T-helper 17 cell (primary cell): ENCODE measurements at regions not wholly inside any gene's neighbourhood (a gene's known extent, or its start where the extent isn't known, plus 50 kb on each side); places are given as distances from the start of the nearest gene placed in this dataset.
"Not testable (repeated sequence)": the region's sequence is repeated elsewhere in the genome, so short reads cannot be mapped to it uniquely, and the experiment has no call there.

ENCODE experiments used
- ATAC-seq: fragments of 150-1000 bp; cut with Tn5 transposase; 2 replicates; pipeline ENCODE4 v1.10.0; 2021; ENCODE audit warnings: mild to moderate bottlenecking, moderate library complexity
- DNase-seq, 3 donors: peaks; one replicate each; pipeline versions ENCODE4 v3.0.0 to v3.0.0-alpha.2; 2020 to 2021
- H3K9me3 ChIP-seq: one replicate; pipeline ENCODE4 v1.7.0; 2013; ENCODE audit warnings: low read length, mild to moderate bottlenecking; ENCODE audit not compliant: control insufficient read depth, poor library complexity, severe bottlenecking
- H3K27ac Mint-ChIP-seq: one replicate; pipeline ENCODE4 v1.8.0; 2022; ENCODE audit warnings: mild to moderate bottlenecking, moderate library complexity, mixed read lengths
- H3K27me3 Mint-ChIP-seq: one replicate; pipeline ENCODE4 v1.8.0; 2022; ENCODE audit warnings: mixed read lengths
- H3K36me3 Mint-ChIP-seq: one replicate; pipeline ENCODE4 v1.8.0; 2022; ENCODE audit warnings: low read depth, mixed read lengths
- H3K4me1 Mint-ChIP-seq: one replicate; pipeline ENCODE4 v1.8.0; 2022; ENCODE audit warnings: mild to moderate bottlenecking, mixed read lengths
- H3K4me3 Mint-ChIP-seq: one replicate; pipeline ENCODE4 v1.8.0; 2022; ENCODE audit warnings: mild to moderate bottlenecking, moderate library complexity, mixed read lengths

GRCh38 chr5:4033546-4033945, 437.9 kb downstream of the IRX1 start:
- H3K27ac Mint-ChIP-seq, H3K27me3 Mint-ChIP-seq, DNase-seq, H3K36me3 Mint-ChIP-seq, H3K4me3 Mint-ChIP-seq, H3K4me1 Mint-ChIP-seq, ATAC-seq, H3K9me3 ChIP-seq: not testable (repeated sequence)

- H3K4me1 Mint-ChIP-seq = peaks cover under 1% of the 10 kb centered on the region
- no peak overlapping the region for H3K4me3 Mint-ChIP-seq
- no peaks in the 10 kb centered on the region for H3K27me3 Mint-ChIP-seq
- DNase-seq (no peak), ATAC-seq (no peak)
- H3K36me3 Mint-ChIP-seq = no peaks in the 10 kb centered on the region
- H3K9me3 ChIP-seq = no peaks in the 10 kb centered on the region
- no peak overlapping the region for H3K27ac Mint-ChIP-seq
Measured at GRCh38 chr5:4036861-4037260, 441.2 kb downstream of the IRX1 start.

- Mint-ChIP-seq H3K4me1 (peaks cover 3% of the 10 kb centered on the region), H3K27me3 (no peaks in the 10 kb centered on the region), H3K27ac (no peak overlapping the region), H3K4me3 (no peak overlapping the region), H3K36me3 (no peaks in the 10 kb centered on the region)
- DNase-seq (no peak), ATAC-seq (no peak)
- no peaks in the 10 kb centered on the region for H3K9me3 ChIP-seq
Measured at GRCh38 chr5:4038994-4039393, 443.4 kb downstream of the IRX1 start.

GRCh38 chr5:4042311-4042710, 446.7 kb downstream of the IRX1 start:
- no peak for ATAC-seq
- H3K4me3 Mint-ChIP-seq = no peak overlapping the region
- H3K36me3 Mint-ChIP-seq = no peaks in the 10 kb centered on the region

GRCh38 chr5:4043135-4043534, 447.5 kb downstream of the IRX1 start:
- Mint-ChIP-seq H3K36me3 (no peaks in the 10 kb centered on the region), H3K27ac (no peak overlapping the region), H3K27me3 (no peaks in the 10 kb centered on the region), H3K4me3 (no peak overlapping the region), H3K4me1 (peaks cover 3% of the 10 kb centered on the region)
- no peak for ATAC-seq
- H3K9me3 ChIP-seq = no peaks in the 10 kb centered on the region
- no peak for DNase-seq

More at GRCh38 chr5:4042311-4042710, 446.7 kb downstream of the IRX1 start:
- Mint-ChIP-seq H3K4me1 (peaks cover 3% of the 10 kb centered on the region), H3K27me3 (no peaks in the 10 kb centered on the region), H3K27ac (no peak overlapping the region)
- no peaks in the 10 kb centered on the region for H3K9me3 ChIP-seq
- no peak for DNase-seq

GRCh38 chr5:4044881-4045280, 449.2 kb downstream of the IRX1 start:
- H3K9me3 ChIP-seq = no peaks in the 10 kb centered on the region
- ATAC-seq = no peak
- Mint-ChIP-seq H3K4me1 (peaks cover 3% of the 10 kb centered on the region), H3K36me3 (no peaks in the 10 kb centered on the region), H3K27ac (no peak overlapping the region), H3K27me3 (no peaks in the 10 kb centered on the region), H3K4me3 (no peak overlapping the region)
- no peak for DNase-seq

GRCh38 chr5:4048398-4048797, 452.8 kb downstream of the IRX1 start:
- no peak for ATAC-seq
- no peak for DNase-seq
- Mint-ChIP-seq H3K27ac (no peak overlapping the region), H3K4me3 (no peak overlapping the region), H3K4me1 (no peaks in the 10 kb centered on the region), H3K27me3 (no peaks in the 10 kb centered on the region), H3K36me3 (no peaks in the 10 kb centered on the region)
- H3K9me3 ChIP-seq = no peaks in the 10 kb centered on the region

GRCh38 chr5:4050203-4050602, 454.6 kb downstream of the IRX1 start:
- no peak overlapping the region for H3K27ac Mint-ChIP-seq
- H3K27me3 Mint-ChIP-seq = no peaks in the 10 kb centered on the region
- DNase-seq (no peak), ATAC-seq (no peak)
- H3K4me1 Mint-ChIP-seq = no peaks in the 10 kb centered on the region
- H3K4me3 Mint-ChIP-seq = no peak overlapping the region
- no peaks in the 10 kb centered on the region for H3K36me3 Mint-ChIP-seq
- no peaks in the 10 kb centered on the region for H3K9me3 ChIP-seq

- no peak overlapping the region for H3K27ac Mint-ChIP-seq
- H3K27me3 Mint-ChIP-seq = no peaks in the 10 kb centered on the region
- ATAC-seq = no peak
Measured at GRCh38 chr5:4053136-4053535, 457.5 kb downstream of the IRX1 start.

GRCh38 chr5:4054092-4054491, 458.5 kb downstream of the IRX1 start:
- no peak overlapping the region for H3K4me3 Mint-ChIP-seq
- no peaks in the 10 kb centered on the region for H3K4me1 Mint-ChIP-seq
- H3K36me3 Mint-ChIP-seq = no peaks in the 10 kb centered on the region
- ATAC-seq = no peak
- DNase-seq = no peak
- no peak overlapping the region for H3K27ac Mint-ChIP-seq
- no peaks in the 10 kb centered on the region for H3K9me3 ChIP-seq
- H3K27me3 Mint-ChIP-seq = no peaks in the 10 kb centered on the region

More at GRCh38 chr5:4053136-4053535, 457.5 kb downstream of the IRX1 start:
- Mint-ChIP-seq H3K4me3 (no peak overlapping the region), H3K4me1 (no peaks in the 10 kb centered on the region), H3K36me3 (no peaks in the 10 kb centered on the region)
- no peak for DNase-seq
- no peaks in the 10 kb centered on the region for H3K9me3 ChIP-seq

- DNase-seq = no peak
- Mint-ChIP-seq H3K4me3 (no peak overlapping the region), H3K27me3 (no peaks in the 10 kb centered on the region), H3K36me3 (no peaks in the 10 kb centered on the region), H3K27ac (no peak overlapping the region), H3K4me1 (no peaks in the 10 kb centered on the region)
- ATAC-seq = no peak
- no peaks in the 10 kb centered on the region for H3K9me3 ChIP-seq
Measured at GRCh38 chr5:4058899-4059298, 463.3 kb downstream of the IRX1 start.

- no peaks in the 10 kb centered on the region for H3K9me3 ChIP-seq
- H3K27ac Mint-ChIP-seq = no peak overlapping the region
Measured at GRCh38 chr5:4065472-4066320, 470.1 kb downstream of the IRX1 start.

GRCh38 chr5:4068171-4068570, 472.5 kb downstream of the IRX1 start:
- DNase-seq (no peak), ATAC-seq (no peak)
- H3K9me3 ChIP-seq = no peaks in the 10 kb centered on the region
- H3K27me3 Mint-ChIP-seq = no peaks in the 10 kb centered on the region
- no peak overlapping the region for H3K27ac Mint-ChIP-seq
- H3K4me3 Mint-ChIP-seq = no peak overlapping the region
- H3K36me3 Mint-ChIP-seq = no peaks in the 10 kb centered on the region
- H3K4me1 Mint-ChIP-seq = no peaks in the 10 kb centered on the region

More at GRCh38 chr5:4065472-4066320, 470.1 kb downstream of the IRX1 start:
- no peak for ATAC-seq
- H3K36me3 Mint-ChIP-seq = no peaks in the 10 kb centered on the region
- H3K27me3 Mint-ChIP-seq = no peaks in the 10 kb centered on the region
- H3K4me3 Mint-ChIP-seq = no peak overlapping the region
- H3K4me1 Mint-ChIP-seq = no peaks in the 10 kb centered on the region
- DNase-seq = no peak

GRCh38 chr5:4078544-4078943, 482.9 kb downstream of the IRX1 start:
- Mint-ChIP-seq H3K27ac (no peak overlapping the region), H3K4me1 (no peaks in the 10 kb centered on the region), H3K36me3 (no peaks in the 10 kb centered on the region)

More at GRCh38 chr5:4078544-4078943, 482.9 kb downstream of the IRX1 start:
- H3K4me3 Mint-ChIP-seq = no peak overlapping the region
- no peaks in the 10 kb centered on the region for H3K9me3 ChIP-seq
- H3K27me3 Mint-ChIP-seq = no peaks in the 10 kb centered on the region
- DNase-seq (no peak), ATAC-seq (no peak)
